Tibial nerve (tissue), 4 donors: ENCODE measurements at regions not wholly inside any gene's neighbourhood (a gene's known extent, or its start where the extent isn't known, plus 50 kb on each side); places are given as distances from the start of the nearest gene placed in this dataset.
A peak's percentile ranks its signal among the peaks of the same experiment; 100 is the strongest.

ENCODE experiments used
- DNase-seq, 2 donors: peaks; one replicate each; pipeline ENCODE4 v3.0.0-alpha.2; 2019; ENCODE audit warnings: low spot score in 2 of 2
- H3K27ac ChIP-seq, 4 donors: fragments of 200-600 bp; sonication (generic) in 3 of 4; one replicate each; pipeline ENCODE4 v1.5.1; 2017 to 2019; ENCODE audit warnings: mild to moderate bottlenecking in 1 of 4
- H3K27me3 ChIP-seq, 2 donors: fragments of 200-600 bp; sonication (generic) in 1 of 2; one replicate each; pipeline versions ENCODE4 v1.5.1 to v1.6.0; 2017 to 2019
- H3K36me3 ChIP-seq, 3 donors: fragments of 200-600 bp; sonication (generic); one replicate each; pipeline ENCODE4 v1.5.1; 2018 to 2019
- H3K4me1 ChIP-seq, 4 donors: fragments of 200-600 bp; sonication (generic) in 3 of 4; one replicate each; pipeline ENCODE4 v1.5.1; 2017 to 2019
- H3K4me3 ChIP-seq, 4 donors: fragments of 200-600 bp; sonication (generic) in 3 of 4; one replicate each; pipeline ENCODE4 v1.5.1; 2017 to 2019; ENCODE audit warnings: mild to moderate bottlenecking in 1 of 4, moderate library complexity in 1 of 4
- H3K9me3 ChIP-seq, 4 donors: fragments of 200-600 bp; sonication (generic) in 3 of 4; one replicate each; pipeline ENCODE4 v1.5.1; 2017 to 2019
- EP300 ChIP-seq, 2 donors: sonication (generic); formaldehyde crosslinking; IDR thresholded peaks; one replicate each; pipeline ENCODE4 v1.6.1; 2017; ENCODE audit warnings: antibody characterized with exemption in 2 of 2, mild to moderate bottlenecking in 1 of 2
- POLR2A ChIP-seq, 2 donors: fragments of 450-650 bp; IDR thresholded peaks; one replicate each; pipeline ENCODE4 v1.6.1; 2017; ENCODE audit warnings: antibody characterized with exemption in 2 of 2, mild to moderate bottlenecking in 2 of 2, moderate library complexity in 2 of 2
- WGBS, 2 donors: methylation state at CpG; one replicate each; pipeline ENCODE4 v1.1.5; 2018; 5-methylcytosine and 5-hydroxymethylcytosine counted together
- TF ChIP-seq, protein P1 (sequence below), 5 experiments: fragments of 200-600 bp in 3 of 5; fragments of 450-650 bp in 2 of 5; sonication (generic) in 3 of 5; IDR thresholded peaks; one replicate each; pipeline ENCODE4 v1.5.1; 2016 to 2019; ENCODE audit warnings: antibody characterized with exemption in 5 of 5, mild to moderate bottlenecking in 3 of 5, moderate library complexity in 2 of 5

GRCh38 chr13:50267066-50267465 is 251.8 kb downstream of the KCNRG start:
- Histone ChIP-seq H3K36me3 (no peaks in the 10 kb centered on the region), H3K27ac (no peak overlapping the region), H3K27me3 (no peaks in the 10 kb centered on the region), H3K9me3 (no peaks in the 10 kb centered on the region), H3K4me3 (no peak overlapping the region), H3K4me1 (peaks cover 0 to 4% (median 0%) of the 10 kb centered on the region in 4 donors)
- TF ChIP-seq, protein P1, sequence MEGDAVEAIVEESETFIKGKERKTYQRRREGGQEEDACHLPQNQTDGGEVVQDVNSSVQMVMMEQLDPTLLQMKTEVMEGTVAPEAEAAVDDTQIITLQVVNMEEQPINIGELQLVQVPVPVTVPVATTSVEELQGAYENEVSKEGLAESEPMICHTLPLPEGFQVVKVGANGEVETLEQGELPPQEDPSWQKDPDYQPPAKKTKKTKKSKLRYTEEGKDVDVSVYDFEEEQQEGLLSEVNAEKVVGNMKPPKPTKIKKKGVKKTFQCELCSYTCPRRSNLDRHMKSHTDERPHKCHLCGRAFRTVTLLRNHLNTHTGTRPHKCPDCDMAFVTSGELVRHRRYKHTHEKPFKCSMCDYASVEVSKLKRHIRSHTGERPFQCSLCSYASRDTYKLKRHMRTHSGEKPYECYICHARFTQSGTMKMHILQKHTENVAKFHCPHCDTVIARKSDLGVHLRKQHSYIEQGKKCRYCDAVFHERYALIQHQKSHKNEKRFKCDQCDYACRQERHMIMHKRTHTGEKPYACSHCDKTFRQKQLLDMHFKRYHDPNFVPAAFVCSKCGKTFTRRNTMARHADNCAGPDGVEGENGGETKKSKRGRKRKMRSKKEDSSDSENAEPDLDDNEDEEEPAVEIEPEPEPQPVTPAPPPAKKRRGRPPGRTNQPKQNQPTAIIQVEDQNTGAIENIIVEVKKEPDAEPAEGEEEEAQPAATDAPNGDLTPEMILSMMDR (IDR thresholded peaks at IDR 0.05) = no peak
- TF ChIP-seq EP300 (IDR thresholded peaks at IDR 0.05) (no peak), POLR2A (IDR thresholded peaks at IDR 0.05) (no peak)
- WGBS, 2 donors = 68 to 77% methylated on average over 5 of the region's 5 CpGs
- no peak for DNase-seq

DNA sequence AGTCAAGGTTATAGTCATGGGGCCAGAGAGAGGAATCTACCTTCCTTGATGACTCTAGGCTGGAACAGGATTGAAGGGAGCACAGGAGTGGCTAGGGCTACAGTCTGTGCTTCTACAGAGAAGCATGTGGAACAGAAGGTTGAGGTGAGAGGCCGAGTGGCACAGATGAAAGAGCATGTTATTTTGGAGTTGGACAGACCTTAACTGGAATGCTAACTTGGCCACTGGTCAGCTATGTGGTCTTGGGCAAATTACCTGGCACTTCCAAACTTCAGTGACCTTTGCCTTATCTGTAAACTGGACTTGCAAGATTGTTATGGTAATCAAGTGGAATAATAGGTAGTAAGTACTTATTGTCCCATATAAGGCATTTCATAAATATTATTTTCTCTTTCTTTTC is 252.7 kb downstream of the KCNRG start:
- no peak for DNase-seq
- H3K27ac ChIP-seq = no peak overlapping the region
- H3K4me3 ChIP-seq = no peak overlapping the region
- TF ChIP-seq POLR2A (IDR thresholded peaks at IDR 0.05) (no peak), EP300 (IDR thresholded peaks at IDR 0.05) (no peak)
- TF ChIP-seq, protein P1 (IDR thresholded peaks at IDR 0.05) = no peak
- no peaks in the 10 kb centered on the region for H3K27me3 ChIP-seq
- H3K9me3 ChIP-seq = no peaks in the 10 kb centered on the region
- H3K4me1 ChIP-seq = peaks cover 0 to 4% (median 0%) of the 10 kb centered on the region in 4 donors
- WGBS, 2 donors = 78 to 88% methylated on average over 1 of the region's 1 CpG
- no peaks in the 10 kb centered on the region for H3K36me3 ChIP-seq

DNA sequence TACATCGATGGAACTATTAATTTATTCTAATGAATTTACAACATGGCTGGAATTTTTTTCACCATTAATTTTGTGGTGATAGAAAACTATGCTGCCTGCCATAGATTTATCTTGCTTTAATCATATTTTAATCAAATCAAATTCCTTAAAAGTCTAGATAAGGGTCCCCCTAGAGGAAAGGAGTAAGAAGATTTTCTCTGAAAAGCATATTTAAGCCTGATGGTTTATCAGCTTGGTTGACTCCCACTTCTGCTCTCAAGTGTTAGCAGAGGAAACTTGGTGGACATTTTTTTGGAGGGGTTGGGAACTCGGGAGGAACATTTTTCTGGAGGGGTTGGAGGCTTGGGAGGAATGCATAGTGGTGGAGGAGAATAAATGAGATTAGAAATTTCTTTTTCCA is 253.3 kb downstream of the KCNRG start:
- Histone ChIP-seq H3K4me3 (no peak overlapping the region), H3K27ac (no peak overlapping the region), H3K4me1 (peaks cover 0 to 4% (median 0%) of the 10 kb centered on the region in 4 donors), H3K9me3 (no peaks in the 10 kb centered on the region), H3K27me3 (no peaks in the 10 kb centered on the region), H3K36me3 (no peaks in the 10 kb centered on the region)
- WGBS, 2 donors = 45 to 49% methylated on average over 2 of the region's 2 CpGs
- DNase-seq = no peak
- TF ChIP-seq, protein P1 (IDR thresholded peaks at IDR 0.05) = peak in 1 of 5 experiments; percentile 8
- TF ChIP-seq POLR2A (IDR thresholded peaks at IDR 0.05) = no peak

DNA sequence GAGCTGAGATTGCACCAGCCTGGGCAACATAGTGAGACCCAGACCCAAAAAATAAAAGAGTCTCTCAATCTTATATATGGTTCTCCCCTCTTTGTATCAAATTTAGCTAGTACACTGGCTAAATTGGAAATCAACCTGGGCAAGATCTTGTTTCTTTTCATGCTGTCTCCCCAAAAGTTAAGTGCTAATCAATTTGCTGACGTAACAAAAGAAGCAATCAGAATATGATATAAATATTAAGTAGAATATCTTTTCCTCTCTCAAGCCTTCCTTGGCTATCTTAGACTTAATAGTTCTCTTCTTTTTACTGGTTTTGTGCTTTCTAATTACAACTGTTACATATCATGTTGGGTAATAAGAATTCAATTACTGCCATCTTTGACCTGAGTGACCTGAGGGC is 258.9 kb downstream of the KCNRG start:
- no peaks in the 10 kb centered on the region for H3K4me1 ChIP-seq
- TF ChIP-seq, protein P1 (IDR thresholded peaks at IDR 0.05) = no peak
- TF ChIP-seq EP300 (IDR thresholded peaks at IDR 0.05) = no peak
- no peak for TF ChIP-seq POLR2A (IDR thresholded peaks at IDR 0.05)
- 96 to 100% methylated on average over 1 of the region's 1 CpG for WGBS, 2 donors

DNA sequence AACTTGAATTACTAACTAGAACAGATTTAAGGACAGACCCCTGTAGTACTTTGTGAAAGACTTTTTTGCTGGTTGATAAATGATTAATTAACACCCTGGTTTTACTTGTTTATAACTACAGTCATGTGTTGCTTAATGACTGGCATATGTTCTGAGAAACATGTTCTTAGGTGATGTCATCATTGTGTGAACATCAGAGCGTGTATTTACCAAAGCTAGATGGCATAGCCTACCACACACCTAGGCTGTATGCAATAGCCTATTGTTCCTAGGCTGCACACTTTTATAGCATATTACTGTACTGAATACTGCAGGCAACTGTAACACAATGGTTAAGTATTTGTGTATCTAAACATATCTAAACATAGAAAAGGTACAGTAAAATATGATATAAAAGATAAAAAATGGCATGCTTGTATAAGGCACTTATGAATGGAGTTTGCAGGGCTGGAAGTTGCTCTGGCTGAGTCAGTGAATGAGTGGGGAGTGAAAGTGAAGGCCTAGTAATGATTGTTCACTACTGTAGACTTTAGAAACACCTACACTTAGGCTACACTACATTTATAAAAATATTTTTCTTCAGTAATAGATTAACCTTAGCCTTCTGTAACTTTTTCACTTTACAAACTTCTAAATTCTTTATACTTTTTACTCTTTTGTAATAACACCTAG is 260.3 kb downstream of the KCNRG start:
- H3K4me3 ChIP-seq = no peak overlapping the region
- no peaks in the 10 kb centered on the region for H3K4me1 ChIP-seq
- DNase-seq = no peak
- no peaks in the 10 kb centered on the region for H3K36me3 ChIP-seq
- H3K27me3 ChIP-seq = no peaks in the 10 kb centered on the region
- TF ChIP-seq EP300 (IDR thresholded peaks at IDR 0.05) (no peak), POLR2A (IDR thresholded peaks at IDR 0.05) (no peak)
- TF ChIP-seq, protein P1 (IDR thresholded peaks at IDR 0.05) = no peak
- H3K27ac ChIP-seq = no peak overlapping the region
- peaks cover 0 to 11% (median 0%) of the 10 kb centered on the region in 4 donors for H3K9me3 ChIP-seq
- WGBS, 2 donors = 77 to 81% methylated on average over 1 of the region's 1 CpG

More for the DNA sequence above, 258.9 kb downstream of the KCNRG start:
- Histone ChIP-seq H3K9me3 (peaks cover 0 to 11% (median 0%) of the 10 kb centered on the region in 4 donors), H3K4me3 (no peak overlapping the region), H3K36me3 (no peaks in the 10 kb centered on the region), H3K27me3 (no peaks in the 10 kb centered on the region), H3K27ac (no peak overlapping the region)
- no peak for DNase-seq
